ENCODE measurements at regions not wholly inside any gene's neighbourhood (a gene's known extent, or its start where the extent isn't known, plus 50 kb on each side); places are given as distances from the start of the nearest gene placed in this dataset.
"Not testable (repeated sequence)": the region's sequence is repeated elsewhere in the genome, so short reads cannot be mapped to it uniquely, and the experiment has no call there.

- no peak for ATAC-seq
- intact Hi-C loops (cut with DNase I): no loop called here
These were observed 125.5 kb upstream of the VSTM2A start for GRCh38 chr7:54416678-54417077.

GRCh38 chr7:54419209-54419608 lies 123.0 kb upstream of the VSTM2A start:
- intact Hi-C loops (cut with DNase I): no loop called here
- ATAC-seq (no peak), DNase-seq (no peak)

More at GRCh38 chr7:54416678-54417077, 125.5 kb upstream of the VSTM2A start:
- DNase-seq: no peak

GRCh38 chr7:54426406-54426805 lies 115.8 kb upstream of the VSTM2A start:
- no peak for DNase-seq
- intact Hi-C loops (cut with DNase I): no loop called here
- ATAC-seq: no peak

- intact Hi-C loops (cut with DNase I): no loop called here
- DNase-seq (no peak), ATAC-seq (no peak)
These were observed 113.1 kb upstream of the VSTM2A start for GRCh38 chr7:54429111-54429510.

- DNase-seq: no peak
- intact Hi-C loops (cut with DNase I): no loop called here
- no peak for ATAC-seq
These were observed 102.8 kb upstream of the VSTM2A start for GRCh38 chr7:54439391-54439790.

- intact Hi-C loops (cut with DNase I); DNase-seq; ATAC-seq: not testable (repeated sequence)
These were observed 98.0 kb upstream of the VSTM2A start for GRCh38 chr7:54444046-54444686.

GRCh38 chr7:54453168-54453567 lies 89.0 kb upstream of the VSTM2A start:
- ATAC-seq; DNase-seq; intact Hi-C loops (cut with DNase I): not testable (repeated sequence)

GRCh38 chr7:54454700-54455099 lies 87.5 kb upstream of the VSTM2A start:
- intact Hi-C loops (cut with DNase I); ATAC-seq; DNase-seq: not testable (repeated sequence)

- intact Hi-C loops (cut with DNase I): no loop called here
- ATAC-seq (no peak), DNase-seq (no peak)
These were observed 77.1 kb upstream of the VSTM2A start for GRCh38 chr7:54465095-54465494.

GRCh38 chr7:54469740-54470139 lies 72.4 kb upstream of the VSTM2A start:
- ATAC-seq (no peak), DNase-seq (no peak)
- intact Hi-C loops (cut with DNase I): no loop called here

- DNase-seq (no peak), ATAC-seq (no peak)
- intact Hi-C loops (cut with DNase I): no loop called here
These were observed 65.6 kb upstream of the VSTM2A start for GRCh38 chr7:54476609-54477008.

GRCh38 chr7:54477083-54477482 lies 65.1 kb upstream of the VSTM2A start:
- DNase-seq (no peak), ATAC-seq (no peak)
- intact Hi-C loops (cut with DNase I): no loop called here

GRCh38 chr7:54483523-54483922 lies 58.7 kb upstream of the VSTM2A start:
- intact Hi-C loops (cut with DNase I): no loop called here
- DNase-seq (no peak), ATAC-seq (no peak)

- ATAC-seq (no peak), DNase-seq (no peak)
- intact Hi-C loops (cut with DNase I): no loop called here
These were observed 57.1 kb upstream of the VSTM2A start for GRCh38 chr7:54485044-54485443.

All from left cardiac atrium (tissue), 4 donors.